Fibroblast of the conjunctiva (primary cell): ENCODE measurements at regions not wholly inside any gene's neighbourhood (a gene's known extent, or its start where the extent isn't known, plus 50 kb on each side); places are given as distances from the start of the nearest gene placed in this dataset.

Experiments
- DNase-seq: peaks from one replicate; pipeline ENCODE4 v3.0.0-alpha.2; 2010; ENCODE audit warnings: low read depth

DNA sequence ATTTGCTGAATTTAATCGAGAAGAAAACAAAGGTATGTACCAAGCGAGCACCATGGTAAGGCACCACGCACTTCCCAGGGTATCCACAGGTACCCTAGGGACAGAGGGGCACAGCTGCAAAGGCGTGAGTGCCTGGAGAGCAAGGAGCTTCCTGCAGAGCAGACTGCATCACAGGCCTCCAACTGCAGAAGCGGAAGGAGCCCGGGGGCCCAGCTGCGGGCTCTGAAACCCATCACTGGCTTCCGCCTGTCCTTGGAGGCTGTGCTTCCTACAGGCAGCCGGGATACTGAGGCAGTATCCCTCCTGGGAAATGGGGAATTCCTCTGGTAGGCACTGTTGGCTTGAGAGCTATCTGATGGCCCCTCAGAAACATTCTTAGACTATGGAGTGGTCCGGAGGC lies 217.4 kb upstream of the GMDS start:
- DNase-seq: no peak

- no peak for DNase-seq
Measured at GRCh38 chr6:2460216-2460745, 214.9 kb upstream of the GMDS start.

GRCh38 chr6:2454180-2454579 lies 208.8 kb upstream of the GMDS start:
- DNase-seq: peak; percentile 28

- no peak for DNase-seq
Measured at GRCh38 chr6:2450546-2450945, 205.1 kb upstream of the GMDS start.

GRCh38 chr6:2449572-2449940 lies 204.2 kb upstream of the GMDS start:
- DNase-seq: no peak

- peak; percentile 83 for DNase-seq
Measured at GRCh38 chr6:2448826-2449571, 203.6 kb upstream of the GMDS start.

GRCh38 chr6:2447931-2448330 lies 202.5 kb upstream of the GMDS start:
- DNase-seq: no peak

GRCh38 chr6:2447318-2447920 lies 202.0 kb upstream of the GMDS start:
- DNase-seq: no peak

GRCh38 chr6:2441601-2442475 lies 196.4 kb upstream of the GMDS start:
- no peak for DNase-seq

- DNase-seq: no peak
Measured at GRCh38 chr6:2440516-2440915, 195.1 kb upstream of the GMDS start.

DNA sequence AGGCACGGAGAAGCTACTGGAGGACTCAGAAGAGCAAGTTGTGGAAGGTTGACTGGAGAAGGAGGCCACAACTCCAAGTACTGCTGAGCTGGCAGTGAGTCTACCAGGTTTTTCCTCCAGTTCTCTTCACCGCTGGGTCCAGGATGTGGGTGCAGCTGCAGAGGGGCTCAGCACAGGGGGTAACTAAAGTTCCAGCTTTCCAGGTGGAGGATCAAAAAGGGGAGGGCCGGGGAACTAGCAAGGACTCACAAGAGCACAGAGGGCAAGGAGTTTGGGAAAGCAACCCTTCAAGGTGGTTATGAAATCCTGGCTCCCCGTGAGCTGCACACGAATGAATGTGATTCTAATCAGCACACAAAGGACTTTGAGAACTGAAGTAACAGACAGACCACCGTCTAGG lies 194.2 kb upstream of the GMDS start:
- DNase-seq: no peak

GRCh38 chr6:2439082-2439481 lies 193.7 kb upstream of the GMDS start:
- DNase-seq: no peak

DNA sequence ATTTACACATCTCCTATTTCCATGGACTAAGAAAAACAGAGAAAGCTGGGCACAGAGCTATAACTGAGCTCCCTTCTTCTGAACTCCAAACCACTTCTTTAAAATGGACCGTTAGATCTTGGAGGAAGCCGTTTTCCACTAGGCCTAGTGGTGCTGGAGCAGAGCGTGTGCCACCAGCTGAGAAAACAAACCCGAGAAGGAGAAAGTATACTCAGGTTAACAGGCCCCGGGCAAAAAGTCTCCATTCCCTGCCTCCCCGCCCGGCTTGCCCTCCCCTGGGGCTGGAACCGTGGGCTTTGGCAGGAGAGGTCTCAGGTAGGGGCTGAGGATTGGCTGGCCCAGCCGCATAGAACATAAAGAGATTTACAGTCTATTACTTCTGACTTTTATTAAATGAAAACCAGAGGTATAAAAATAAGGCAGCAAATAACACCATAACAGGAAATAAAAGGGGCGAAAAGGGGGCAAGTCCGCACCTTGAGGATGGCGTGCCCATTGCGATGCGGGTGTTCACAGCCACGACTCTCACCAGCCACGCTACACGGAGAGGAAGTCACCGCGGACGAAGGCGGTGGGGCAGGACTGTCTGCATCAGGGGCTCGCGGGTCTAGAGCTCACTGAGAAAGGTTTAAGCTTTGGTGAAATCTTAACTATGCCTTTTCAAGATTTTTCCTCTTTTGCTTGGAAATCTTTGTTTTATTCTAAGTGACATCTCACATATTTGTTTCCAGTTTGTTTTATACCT lies 191.2 kb upstream of the GMDS start:
- no peak for DNase-seq

- DNase-seq: no peak
Measured at GRCh38 chr6:2435323-2435722, 189.9 kb upstream of the GMDS start.

- no peak for DNase-seq
Measured at GRCh38 chr6:2434912-2435311, 189.5 kb upstream of the GMDS start.

DNA sequence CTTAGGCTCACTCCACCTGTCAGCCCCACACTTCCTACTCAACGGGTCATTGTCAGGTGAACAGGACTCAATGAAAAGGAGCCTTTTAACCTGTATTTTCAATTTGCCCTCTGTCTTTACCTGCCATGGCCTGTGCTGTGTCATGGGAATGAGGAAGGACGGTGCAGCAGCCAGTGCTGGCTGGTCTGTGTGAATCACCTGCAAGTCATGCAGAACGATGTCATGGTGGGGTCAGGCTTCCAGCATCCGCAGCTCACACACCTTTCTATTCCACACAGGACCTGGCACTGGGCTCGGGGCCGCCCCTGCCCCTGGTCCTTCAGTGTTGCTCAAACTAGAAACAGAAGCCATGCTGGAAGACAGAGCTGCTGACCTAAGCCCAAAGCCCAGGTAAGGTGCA lies 188.7 kb upstream of the GMDS start:
- DNase-seq: no peak

GRCh38 chr6:2433711-2434110 lies 188.3 kb upstream of the GMDS start:
- DNase-seq: no peak

DNA sequence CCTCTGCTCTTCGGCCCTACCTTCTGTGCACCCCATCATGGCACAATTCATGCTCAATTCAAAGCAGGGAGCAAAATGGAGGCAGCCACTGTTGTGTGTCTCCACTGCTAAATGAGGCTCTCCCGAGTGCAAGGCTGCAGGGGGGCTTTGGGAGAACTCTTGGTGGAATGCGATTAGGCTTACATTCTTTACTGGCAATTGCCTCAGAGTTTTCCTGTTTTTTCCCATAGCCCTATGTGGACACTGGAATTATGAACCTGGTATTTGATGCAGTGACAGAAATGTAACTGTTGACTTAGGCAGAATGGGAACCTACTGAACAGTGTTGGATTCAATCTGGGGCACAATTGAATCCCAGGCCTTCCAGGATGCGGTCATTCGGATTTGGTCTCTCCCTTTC lies 187.9 kb upstream of the GMDS start:
- DNase-seq: no peak

DNA sequence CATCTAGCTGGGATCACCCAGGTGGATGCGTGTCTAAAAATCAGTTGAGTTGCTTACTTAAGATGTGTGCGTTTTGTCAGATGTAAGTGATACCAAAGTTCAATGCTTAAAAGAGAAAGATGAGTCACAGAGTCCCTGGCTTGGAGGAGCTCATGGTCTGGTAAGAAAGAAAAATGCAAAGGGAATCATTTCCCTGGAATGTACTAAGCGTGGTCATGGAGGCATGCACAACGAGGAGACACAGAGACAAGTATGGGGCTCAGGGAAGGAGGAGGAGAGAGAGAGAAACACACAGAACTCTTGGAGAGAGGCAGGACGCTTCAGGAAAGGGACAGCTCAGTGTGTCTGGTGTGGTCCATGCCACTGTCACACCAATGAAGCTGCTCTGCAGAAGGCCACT lies 186.9 kb upstream of the GMDS start:
- DNase-seq: peak; percentile 72

GRCh38 chr6:2430612-2431011 lies 185.2 kb upstream of the GMDS start:
- no peak for DNase-seq

GRCh38 chr6:2429460-2429859 lies 184.1 kb upstream of the GMDS start:
- peak; percentile 28 for DNase-seq

DNA sequence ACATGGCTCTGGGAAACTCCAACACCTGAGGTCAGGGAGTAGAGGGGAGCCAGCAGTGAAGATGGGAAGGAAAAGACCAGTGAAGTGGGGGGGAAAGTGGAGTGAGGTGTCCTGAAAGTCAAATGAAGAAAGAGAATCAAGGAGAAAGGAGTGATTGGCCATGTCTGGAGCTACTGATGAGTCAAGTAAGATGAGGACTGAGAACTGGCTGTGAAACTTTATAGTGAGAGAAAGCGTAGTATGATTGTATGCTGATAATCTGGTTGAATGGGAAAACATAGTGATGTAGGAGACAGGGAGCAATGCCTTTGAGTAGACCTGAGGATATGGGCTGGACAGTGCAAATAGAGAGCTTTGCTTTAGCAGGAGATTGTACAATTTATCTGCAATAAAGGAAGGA lies 183.6 kb upstream of the GMDS start:
- no peak for DNase-seq
